Liver (tissue), 8 donors: ENCODE measurements at regions not wholly inside any gene's neighbourhood (a gene's known extent, or its start where the extent isn't known, plus 50 kb on each side); places are given as distances from the start of the nearest gene placed in this dataset.

ENCODE experiments used
- DNase-seq: peaks from one replicate; pipeline ENCODE4 v3.0.0-alpha.2; 2017; ENCODE audit warnings: low spot score
- H3K27ac ChIP-seq, 2 donors: one replicate each; pipeline ENCODE4 v1.7.0; 2013; ENCODE audit warnings: inconsistent platforms in 2 of 2, low read length in 2 of 2, control low read depth in 1 of 2, low read depth in 1 of 2, mild to moderate bottlenecking in 1 of 2
- H3K27me3 ChIP-seq, 4 donors: one replicate each; pipeline versions ENCODE4 v1.6.1 to v1.7.0; 2013; ENCODE audit warnings: low read length in 3 of 4, inconsistent platforms in 1 of 4, mild to moderate bottlenecking in 1 of 4, moderate library complexity in 1 of 4; ENCODE audit not compliant: control insufficient read depth in 4 of 4, insufficient read depth in 4 of 4
- H3K36me3 ChIP-seq, 4 donors: one replicate each; pipeline versions ENCODE4 v1.6.1 to v1.7.0; 2013; ENCODE audit warnings: low read length in 3 of 4, mild to moderate bottlenecking in 3 of 4, low read depth in 1 of 4, moderate library complexity in 1 of 4; ENCODE audit not compliant: control insufficient read depth in 4 of 4, insufficient read depth in 3 of 4
- H3K4me1 ChIP-seq, 4 donors: one replicate each; pipeline versions ENCODE4 v1.6.1 to v1.7.0; 2013; ENCODE audit warnings: low read length in 3 of 4, mild to moderate bottlenecking in 3 of 4, moderate library complexity in 1 of 4; ENCODE audit not compliant: control insufficient read depth in 4 of 4, insufficient read depth in 4 of 4
- H3K4me3 ChIP-seq, 3 donors: one replicate each; pipeline versions ENCODE4 v1.6.1 to v1.7.0; 2013; ENCODE audit warnings: low read length in 3 of 3, control low read depth in 1 of 3, low read depth in 1 of 3, mild to moderate bottlenecking in 1 of 3
- H3K9ac ChIP-seq, 2 donors: one replicate each; pipeline ENCODE4 v1.7.0; 2013; ENCODE audit warnings: low read length in 2 of 2, mild to moderate bottlenecking in 2 of 2, moderate library complexity in 2 of 2, control low read depth in 1 of 2, low read depth in 1 of 2
- H3K9me3 ChIP-seq, 4 donors: one replicate each; pipeline versions ENCODE4 v1.6.1 to v1.7.0; 2013; ENCODE audit warnings: low read length in 3 of 4; ENCODE audit not compliant: control insufficient read depth in 4 of 4
- ATF3 ChIP-seq: IDR thresholded peaks from 2 replicates; pipeline ENCODE4 v1.6.1; 2016; ENCODE audit warnings: antibody characterized with exemption
- EGR1 ChIP-seq, 2 donors: IDR thresholded peaks; 2 replicates each; pipeline ENCODE4 v1.6.1; 2016 to 2018; ENCODE audit warnings: antibody characterized with exemption in 2 of 2, low read depth in 2 of 2
- FOXA1 ChIP-seq: IDR thresholded peaks from 2 replicates; pipeline ENCODE4 v1.6.1; 2016; ENCODE audit warnings: antibody characterized with exemption
- FOXA2 ChIP-seq: IDR thresholded peaks from 2 replicates; pipeline ENCODE4 v1.6.1; 2016; ENCODE audit warnings: antibody characterized with exemption
- GABPA ChIP-seq, 2 donors: IDR thresholded peaks in 1 of 2; conservative IDR thresholded peaks in 1 of 2; 2 replicates each; pipeline ENCODE4 v1.6.1; 2016; ENCODE audit warnings: antibody characterized with exemption in 2 of 2, mild to moderate bottlenecking in 1 of 2, moderate library complexity in 1 of 2
- HNF4A ChIP-seq, 2 donors: conservative IDR thresholded peaks; 2 replicates each; pipeline ENCODE4 v1.6.1; 2016; ENCODE audit warnings: antibody characterized with exemption in 2 of 2, mild to moderate bottlenecking in 2 of 2
- HNF4G ChIP-seq: IDR thresholded peaks from 2 replicates; pipeline ENCODE4 v1.6.1; 2016; ENCODE audit warnings: antibody characterized with exemption
- NR2F2 ChIP-seq: IDR thresholded peaks from 2 replicates; pipeline ENCODE4 v1.6.1; 2016; ENCODE audit warnings: antibody characterized with exemption
- RAD21 ChIP-seq, 2 donors: IDR thresholded peaks; 2 replicates each; pipeline ENCODE4 v1.6.1; 2016; ENCODE audit warnings: antibody characterized with exemption in 2 of 2, mild to moderate bottlenecking in 2 of 2
- RXRA ChIP-seq, 2 donors: IDR thresholded peaks; 2 replicates each; pipeline ENCODE4 v1.6.1; 2017 to 2018; ENCODE audit warnings: antibody characterized with exemption in 2 of 2, mild to moderate bottlenecking in 1 of 2
- SP1 ChIP-seq: IDR thresholded peaks from 2 replicates; pipeline ENCODE4 v1.6.1; 2018; ENCODE audit warnings: antibody characterized with exemption, mild to moderate bottlenecking
- YY1 ChIP-seq: IDR thresholded peaks from 2 replicates; pipeline ENCODE4 v1.6.1; 2016; ENCODE audit warnings: antibody characterized with exemption, mild to moderate bottlenecking
- WGBS: extraction: QIAGEN DNeasy Blood & Tissue Kit; methylation state at CpG from one replicate; pipeline ENCODE4 v1.1.7; 2013; 5-methylcytosine and 5-hydroxymethylcytosine counted together
- TF ChIP-seq, protein P1 (sequence below): fragments of 150-350 bp; IDR thresholded peaks from 2 replicates; pipeline ENCODE4 v1.5.1; 2017; ENCODE audit warnings: improper control_type of control experiment, low read depth, low read length; ENCODE audit not compliant: missing input control
- TF ChIP-seq, protein P2 (sequence below): IDR thresholded peaks from 2 replicates; pipeline ENCODE4 v1.6.1; 2016; ENCODE audit warnings: antibody characterized with exemption
- donor health status: healthy.
- donor health status: healthy.
- donor health status: healthy.
- donor health status: healthy.
- donor health status: healthy.

GRCh38 chr3:101072300-101072699 lies 79.1 kb upstream of the ABI3BP start:
- H3K4me1 ChIP-seq: no peaks in the 10 kb centered on the region
- H3K27ac ChIP-seq: no peak overlapping the region
- no peak overlapping the region for H3K4me3 ChIP-seq
- 57% methylated on average over 4 of the region's 4 CpGs for WGBS
- no peaks in the 10 kb centered on the region for H3K9me3 ChIP-seq
- no peaks in the 10 kb centered on the region for H3K27me3 ChIP-seq
- H3K36me3 ChIP-seq: no peaks in the 10 kb centered on the region
- DNase-seq: no peak
- no peak overlapping the region for H3K9ac ChIP-seq
- TF ChIP-seq HNF4G: no peak
- TF ChIP-seq YY1: no peak
- TF ChIP-seq HNF4A (conservative IDR thresholded peaks at IDR 0.05): no peak

- no peaks in the 10 kb centered on the region for H3K9me3 ChIP-seq
- DNase-seq: no peak
- H3K36me3 ChIP-seq: no peaks in the 10 kb centered on the region
- peaks cover 0 to 3% (median 0%) of the 10 kb centered on the region in 4 donors for H3K27me3 ChIP-seq
- H3K9ac ChIP-seq: no peak overlapping the region
- H3K27ac ChIP-seq: no peak overlapping the region
- H3K4me3 ChIP-seq: peak overlapping the region in 2 of 3 donors; percentile 12 to 35
- H3K4me1 ChIP-seq: no peaks in the 10 kb centered on the region
- TF ChIP-seq HNF4A (conservative IDR thresholded peaks at IDR 0.05) (no peak), YY1 (no peak), FOXA1 (no peak), NR2F2 (no peak)
Observed at GRCh38 chr3:101070799-101071121, 77.5 kb upstream of the ABI3BP start.

DNA sequence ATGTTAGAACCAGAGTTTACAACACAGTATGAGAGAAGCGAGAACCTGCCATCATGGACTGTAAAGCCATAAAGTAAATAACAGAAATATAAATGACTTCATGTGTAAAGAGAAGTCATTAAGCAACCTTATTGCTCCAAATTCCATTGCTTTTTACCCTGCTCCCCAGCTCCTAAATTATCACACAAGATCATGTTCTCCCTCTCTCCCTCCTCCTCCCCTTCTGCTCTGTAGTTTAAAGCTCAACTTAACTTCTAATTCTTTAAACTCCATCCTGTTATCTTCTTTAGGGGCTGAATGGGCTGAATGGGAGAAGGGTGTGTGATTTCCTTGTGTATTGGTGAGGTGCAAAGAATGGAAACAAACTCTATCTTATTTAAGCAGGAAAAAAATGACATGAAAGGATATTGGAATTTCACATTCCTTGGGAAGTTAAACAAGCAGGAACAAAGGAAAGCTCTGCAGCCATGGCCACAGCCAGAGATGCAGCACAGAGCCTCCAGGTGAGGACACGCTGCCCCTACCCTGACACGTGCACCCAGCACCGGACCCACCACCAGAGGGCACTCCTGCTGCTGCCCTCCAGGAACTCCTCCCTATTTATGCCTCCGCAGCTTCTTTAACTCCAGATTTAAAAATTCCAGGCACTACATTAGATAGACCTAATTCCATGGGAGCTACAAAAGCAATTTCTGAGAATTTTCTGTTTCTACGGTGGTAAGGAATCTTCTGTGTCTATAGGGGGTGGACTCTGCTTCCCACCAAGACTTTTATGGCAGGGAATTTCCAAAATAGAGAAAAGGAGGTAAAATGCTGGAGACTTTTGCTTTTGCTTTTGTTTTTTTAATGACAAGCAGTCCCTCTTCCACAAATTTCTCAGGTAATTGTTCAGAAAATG lies 76.9 kb upstream of the ABI3BP start:
- TF ChIP-seq RAD21 (IDR thresholded peaks at IDR 0.05) (peak; percentile 77 to 88), YY1 (no peak), GABPA (IDR thresholded peaks at IDR 0.05 in 1 of 2, conservative IDR thresholded peaks at IDR 0.05 in 1 of 2) (no peak), HNF4G (no peak), ATF3 (no peak), EGR1 (IDR thresholded peaks at IDR 0.05; ENCODE audit: low read depth in 2 of 2) (no peak), FOXA1 (no peak), SP1 (no peak), FOXA2 (no peak), RXRA (IDR thresholded peaks at IDR 0.05) (peak in 1 of 2 donors; percentile 9)
- TF ChIP-seq, protein P1, sequence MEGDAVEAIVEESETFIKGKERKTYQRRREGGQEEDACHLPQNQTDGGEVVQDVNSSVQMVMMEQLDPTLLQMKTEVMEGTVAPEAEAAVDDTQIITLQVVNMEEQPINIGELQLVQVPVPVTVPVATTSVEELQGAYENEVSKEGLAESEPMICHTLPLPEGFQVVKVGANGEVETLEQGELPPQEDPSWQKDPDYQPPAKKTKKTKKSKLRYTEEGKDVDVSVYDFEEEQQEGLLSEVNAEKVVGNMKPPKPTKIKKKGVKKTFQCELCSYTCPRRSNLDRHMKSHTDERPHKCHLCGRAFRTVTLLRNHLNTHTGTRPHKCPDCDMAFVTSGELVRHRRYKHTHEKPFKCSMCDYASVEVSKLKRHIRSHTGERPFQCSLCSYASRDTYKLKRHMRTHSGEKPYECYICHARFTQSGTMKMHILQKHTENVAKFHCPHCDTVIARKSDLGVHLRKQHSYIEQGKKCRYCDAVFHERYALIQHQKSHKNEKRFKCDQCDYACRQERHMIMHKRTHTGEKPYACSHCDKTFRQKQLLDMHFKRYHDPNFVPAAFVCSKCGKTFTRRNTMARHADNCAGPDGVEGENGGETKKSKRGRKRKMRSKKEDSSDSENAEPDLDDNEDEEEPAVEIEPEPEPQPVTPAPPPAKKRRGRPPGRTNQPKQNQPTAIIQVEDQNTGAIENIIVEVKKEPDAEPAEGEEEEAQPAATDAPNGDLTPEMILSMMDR: peak; percentile 70
- TF ChIP-seq, protein P2, sequence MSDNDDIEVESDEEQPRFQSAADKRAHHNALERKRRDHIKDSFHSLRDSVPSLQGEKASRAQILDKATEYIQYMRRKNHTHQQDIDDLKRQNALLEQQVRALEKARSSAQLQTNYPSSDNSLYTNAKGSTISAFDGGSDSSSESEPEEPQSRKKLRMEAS: peak; percentile 34
- H3K9ac ChIP-seq: no peak overlapping the region

More for the DNA sequence above, 76.9 kb upstream of the ABI3BP start:
- no peak overlapping the region for H3K27ac ChIP-seq
- no peaks in the 10 kb centered on the region for H3K9me3 ChIP-seq
- WGBS: 33% methylated on average over 6 of the region's 6 CpGs
- peak; percentile 79 for DNase-seq
- H3K4me3 ChIP-seq: peak overlapping the region in 2 of 3 donors; percentile 12 to 35
- H3K36me3 ChIP-seq: no peaks in the 10 kb centered on the region
- H3K4me1 ChIP-seq: no peaks in the 10 kb centered on the region
- H3K27me3 ChIP-seq: peaks cover 0 to 3% (median 0%) of the 10 kb centered on the region in 4 donors
